OCI-LY7 (cell line): ENCODE measurements at regions not wholly inside any gene's neighbourhood (a gene's known extent, or its start where the extent isn't known, plus 50 kb on each side); places are given as distances from the start of the nearest gene placed in this dataset.

ENCODE experiments used
- CTCF ChIP-seq: fragments of 200-600 bp; sonication (generic); conservative IDR thresholded peaks from 2 replicates; pipeline ENCODE4 v1.5.1; 2014; ENCODE audit warnings: mild to moderate bottlenecking, antibody characterized with exemption, low read length, moderate library complexity, mixed read lengths
- EZH2phosphoT487 ChIP-seq: fragments of 200-600 bp; sonication (generic); IDR thresholded peaks from 2 replicates; pipeline ENCODE4 v1.6.1; 2018; ENCODE audit warnings: low read depth, borderline replicate concordance, mild to moderate bottlenecking, mixed run types, antibody characterized with exemption, low read length, moderate library complexity, mixed read lengths

GRCh38 chr6:113558966-113559365 lies 298.2 kb upstream of the MARCKS start:
- TF ChIP-seq CTCF (no peak), EZH2phosphoT487 (no peak)
